ENCODE measurements at regions not wholly inside any gene's neighbourhood (a gene's known extent, or its start where the extent isn't known, plus 50 kb on each side); places are given as distances from the start of the nearest gene placed in this dataset.

DNA sequence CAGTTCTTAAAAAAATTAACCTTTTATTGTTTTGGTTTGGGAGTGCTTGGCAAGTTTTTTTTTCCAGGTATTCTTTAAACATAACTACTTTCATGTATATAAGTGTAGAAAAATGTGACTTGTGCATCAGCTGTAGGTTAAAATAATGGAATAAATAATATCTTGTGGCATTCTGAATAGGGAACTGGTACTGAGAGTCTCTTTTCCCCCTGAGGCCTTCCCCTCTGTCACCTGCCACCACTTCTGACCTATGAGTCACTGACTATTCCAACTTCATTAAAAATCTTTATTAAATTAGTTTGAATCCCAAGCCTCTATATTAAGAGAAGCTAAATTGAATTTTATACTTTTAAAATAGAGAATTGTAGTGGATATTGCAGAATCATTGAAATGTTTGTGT is 805.7 kb downstream of the METTL15 start:
- 0 out of 2 replicates have a peak, but pooled peaks cover 10% of the 10 kb centered on the region for H3F3A ChIP-seq (ENCODE audit: insufficient read depth)

DNA sequence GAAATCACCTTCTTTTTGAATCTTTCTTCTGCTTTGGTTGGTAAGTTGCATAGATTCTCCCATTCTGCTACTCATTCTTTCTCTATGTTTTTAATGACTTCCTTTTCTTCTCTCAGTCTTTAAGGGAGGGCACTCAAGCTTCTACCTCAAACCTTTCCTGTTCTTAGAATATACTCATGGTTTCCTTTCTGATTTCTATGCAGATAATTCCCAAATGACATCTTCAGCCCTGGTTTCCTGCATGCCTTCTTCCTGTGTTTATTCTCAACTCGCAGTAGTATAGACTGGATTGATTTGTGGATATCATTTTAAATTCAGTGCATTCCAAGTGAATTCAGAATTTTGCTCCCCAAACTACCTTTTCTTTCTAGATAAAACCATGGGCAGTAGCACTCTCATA is 803.6 kb downstream of the METTL15 start:
- in situ Hi-C loops (cut with MboI) = no loop called here
- Histone ChIP-seq H3K9me3 (ENCODE audit: low read depth) (no peaks in the 10 kb centered on the region), H3K27ac (no peak overlapping the region), H3K9me2 (ENCODE audit: insufficient read depth) (no peaks in the 10 kb centered on the region), H2AFZ (peak overlapping the region; percentile 63), H4K20me1 (ENCODE audit: insufficient read depth) (no peaks in the 10 kb centered on the region), H3K36me3 (ENCODE audit: low read depth) (no peaks in the 10 kb centered on the region), H3K4me1 (ENCODE audit: insufficient read depth) (peaks cover 19% of the 10 kb centered on the region; the same call in 1 of the 2 replicates), H3K9ac (no peak overlapping the region), H3K4me3 (no peak overlapping the region), H3K4me2 (ENCODE audit: unreplicated experiment) (no peak overlapping the region), H3K79me2 (ENCODE audit: insufficient read depth) (no peaks in the 10 kb centered on the region), H3F3A (ENCODE audit: insufficient read depth) (0 out of 2 replicates have a peak, but pooled peaks cover 10% of the 10 kb centered on the region), H3K27me3 (replicated peaks; ENCODE audit: insufficient read depth) (no peaks in the 10 kb centered on the region)
- no peak for DNase-seq
- WGBS, 2 experiments (ENCODE audit: low coverage in 1 of 2, low lambda C conversion rate in 2 of 2, missing lambda C conversion rate in 2 of 2) = 19 to 22% methylated on average over 1 of the region's 1 CpG
- TF ChIP-seq EZH2 (IDR thresholded peaks at IDR 0.05; ENCODE audit: insufficient read depth, poor library complexity, severe bottlenecking) = no peak
- no peak for TF ChIP-seq EZH2phosphoT487 (IDR thresholded peaks at IDR 0.05; ENCODE audit: insufficient read depth, low read depth)

More for the DNA sequence above, 805.7 kb downstream of the METTL15 start:
- H3K9me3 ChIP-seq (ENCODE audit: low read depth) = no peaks in the 10 kb centered on the region
- no peaks in the 10 kb centered on the region for H3K27me3 ChIP-seq (replicated peaks; ENCODE audit: insufficient read depth)
- TF ChIP-seq EZH2 (IDR thresholded peaks at IDR 0.05; ENCODE audit: insufficient read depth, poor library complexity, severe bottlenecking) = no peak
- TF ChIP-seq EZH2phosphoT487 (IDR thresholded peaks at IDR 0.05; ENCODE audit: insufficient read depth, low read depth) = no peak
- H3K9ac ChIP-seq = no peak overlapping the region
- no peaks in the 10 kb centered on the region for H3K36me3 ChIP-seq (ENCODE audit: low read depth)
- no peak overlapping the region for H2AFZ ChIP-seq
- no peaks in the 10 kb centered on the region for H3K79me2 ChIP-seq (ENCODE audit: insufficient read depth)
- H4K20me1 ChIP-seq (ENCODE audit: insufficient read depth) = no peaks in the 10 kb centered on the region
- peaks cover 19% of the 10 kb centered on the region; the same call in 1 of the 2 replicates for H3K4me1 ChIP-seq (ENCODE audit: insufficient read depth)
- H3K4me3 ChIP-seq = no peak overlapping the region
- no peak overlapping the region for H3K4me2 ChIP-seq (ENCODE audit: unreplicated experiment)
- no peak for DNase-seq
- in situ Hi-C loops (cut with MboI) = no loop called here
- no peak overlapping the region for H3K27ac ChIP-seq
- H3K9me2 ChIP-seq (ENCODE audit: insufficient read depth) = no peaks in the 10 kb centered on the region

DNA sequence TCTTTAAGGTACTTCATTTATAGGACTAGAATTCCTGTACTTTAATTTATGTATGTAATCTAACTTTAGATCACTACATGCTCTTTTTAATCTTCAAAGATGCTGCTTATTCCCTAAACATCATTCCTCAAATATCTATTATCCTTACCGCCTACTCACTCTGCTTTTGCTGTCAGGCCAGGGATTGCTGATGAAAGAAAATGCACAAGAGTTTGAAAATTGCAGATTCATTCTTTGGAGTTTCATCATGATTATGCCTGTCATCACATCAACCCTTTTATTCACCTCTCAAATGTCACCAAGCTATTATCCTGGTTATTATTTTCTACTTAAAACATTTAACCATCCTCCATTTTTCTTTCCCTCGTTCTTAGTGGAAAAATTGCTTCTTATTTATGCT is 802.7 kb downstream of the METTL15 start:
- Histone ChIP-seq H3K9me3 (ENCODE audit: low read depth) (no peaks in the 10 kb centered on the region), H4K20me1 (ENCODE audit: insufficient read depth) (no peaks in the 10 kb centered on the region), H3K36me3 (ENCODE audit: low read depth) (no peaks in the 10 kb centered on the region), H3K9me2 (ENCODE audit: insufficient read depth) (no peaks in the 10 kb centered on the region), H3K27me3 (replicated peaks; ENCODE audit: insufficient read depth) (no peaks in the 10 kb centered on the region), H3K4me2 (ENCODE audit: unreplicated experiment) (peak overlapping the region; percentile 3), H3K4me1 (ENCODE audit: insufficient read depth) (peaks cover 19% of the 10 kb centered on the region; the same call in 1 of the 2 replicates), H3K9ac (no peak overlapping the region), H3K27ac (peak overlapping the region; percentile 25; the same call in 1 of the 2 replicates), H3K79me2 (ENCODE audit: insufficient read depth) (no peaks in the 10 kb centered on the region), H2AFZ (peak overlapping the region; percentile 63), H3K4me3 (no peak overlapping the region), H3F3A (ENCODE audit: insufficient read depth) (0 out of 2 replicates have a peak, but pooled peaks cover 10% of the 10 kb centered on the region)
- WGBS, 2 experiments (ENCODE audit: low coverage in 1 of 2, low lambda C conversion rate in 2 of 2, missing lambda C conversion rate in 2 of 2) = 25 to 28% methylated on average over 2 of the region's 2 CpGs
- in situ Hi-C loops (cut with MboI) = no loop called here
- TF ChIP-seq EZH2 (IDR thresholded peaks at IDR 0.05; ENCODE audit: insufficient read depth, poor library complexity, severe bottlenecking) (no peak), EZH2phosphoT487 (IDR thresholded peaks at IDR 0.05; ENCODE audit: insufficient read depth, low read depth) (no peak)
- DNase-seq = peak; percentile 36

DNA sequence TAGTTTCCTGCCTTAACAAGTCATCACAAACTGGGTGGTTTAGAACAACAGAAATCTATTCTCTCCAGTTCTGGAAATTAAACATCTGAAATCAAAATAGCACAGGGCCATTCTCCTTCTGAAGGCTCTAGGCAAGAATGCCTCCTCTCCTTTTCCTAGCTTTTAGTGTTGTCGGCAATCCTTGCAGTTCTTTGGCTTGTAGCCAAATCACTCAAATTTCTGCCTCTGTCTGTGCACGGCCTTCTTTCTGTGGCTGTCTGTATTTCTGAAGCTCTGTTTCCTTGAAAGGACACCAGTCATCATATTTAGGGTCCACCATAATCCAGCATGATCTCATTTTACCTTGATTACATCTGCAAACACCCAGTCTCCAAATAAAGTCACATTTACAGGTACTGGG is 795.5 kb downstream of the METTL15 start:
- in situ Hi-C loops (cut with MboI) = no loop called here
- H3K9ac ChIP-seq = no peak overlapping the region
- TF ChIP-seq EZH2 (IDR thresholded peaks at IDR 0.05; ENCODE audit: insufficient read depth, poor library complexity, severe bottlenecking) = no peak
- TF ChIP-seq EZH2phosphoT487 (IDR thresholded peaks at IDR 0.05; ENCODE audit: insufficient read depth, low read depth) = no peak
- H3F3A ChIP-seq (ENCODE audit: insufficient read depth) = no peaks in the 10 kb centered on the region
- H3K9me3 ChIP-seq (ENCODE audit: low read depth) = no peaks in the 10 kb centered on the region
- H2AFZ ChIP-seq = no peak overlapping the region
- no peaks in the 10 kb centered on the region for H3K79me2 ChIP-seq (ENCODE audit: insufficient read depth)
- H3K9me2 ChIP-seq (ENCODE audit: insufficient read depth) = no peaks in the 10 kb centered on the region
- no peaks in the 10 kb centered on the region for H3K27me3 ChIP-seq (replicated peaks; ENCODE audit: insufficient read depth)
- no peak overlapping the region for H3K4me2 ChIP-seq (ENCODE audit: unreplicated experiment)
- H3K4me3 ChIP-seq = no peak overlapping the region
- no peak overlapping the region for H3K27ac ChIP-seq
- no peaks in the 10 kb centered on the region for H3K36me3 ChIP-seq (ENCODE audit: low read depth)
- no peak for DNase-seq
- WGBS, 2 experiments (ENCODE audit: low coverage in 1 of 2, low lambda C conversion rate in 2 of 2, missing lambda C conversion rate in 2 of 2) = 32 to 47% methylated on average over 2 of the region's 2 CpGs
- peaks cover 7% of the 10 kb centered on the region; the same call in 1 of the 2 replicates for H3K4me1 ChIP-seq (ENCODE audit: insufficient read depth)
- H4K20me1 ChIP-seq (ENCODE audit: insufficient read depth) = no peaks in the 10 kb centered on the region

DNA sequence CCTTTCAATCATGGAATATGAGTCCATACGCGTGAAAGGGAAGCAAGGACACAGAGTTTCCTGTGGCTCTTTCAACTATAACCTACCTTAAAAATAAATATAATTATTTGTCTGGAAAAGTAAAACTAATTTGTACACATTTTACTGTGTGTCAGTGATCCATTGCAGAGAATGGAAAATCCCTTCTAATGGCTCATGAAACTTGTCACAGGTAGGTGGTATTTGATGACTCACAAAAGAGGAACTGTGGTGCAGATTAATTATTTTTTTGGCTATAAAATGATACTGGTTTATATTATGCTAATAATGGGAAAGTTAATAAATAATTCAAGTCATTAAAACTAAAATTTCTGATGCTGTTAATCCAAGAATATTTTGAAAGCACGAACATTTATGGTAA is 792.2 kb downstream of the METTL15 start:
- Histone ChIP-seq H3K4me3 (no peak overlapping the region), H3K4me2 (ENCODE audit: unreplicated experiment) (no peak overlapping the region), H3K27ac (no peak overlapping the region), H3K9me2 (ENCODE audit: insufficient read depth) (no peaks in the 10 kb centered on the region), H3K9ac (no peak overlapping the region), H3K9me3 (ENCODE audit: low read depth) (no peaks in the 10 kb centered on the region), H2AFZ (0 out of 2 replicates have a peak overlapping the region, but pooled peaks have one; percentile 43), H3F3A (ENCODE audit: insufficient read depth) (no peaks in the 10 kb centered on the region), H3K79me2 (ENCODE audit: insufficient read depth) (no peaks in the 10 kb centered on the region), H3K4me1 (ENCODE audit: insufficient read depth) (peaks cover 7% of the 10 kb centered on the region; the same call in 1 of the 2 replicates), H3K27me3 (replicated peaks; ENCODE audit: insufficient read depth) (no peaks in the 10 kb centered on the region), H3K36me3 (ENCODE audit: low read depth) (no peaks in the 10 kb centered on the region), H4K20me1 (ENCODE audit: insufficient read depth) (no peaks in the 10 kb centered on the region)
- in situ Hi-C loops (cut with MboI) = no loop called here
- TF ChIP-seq EZH2phosphoT487 (IDR thresholded peaks at IDR 0.05; ENCODE audit: insufficient read depth, low read depth) = no peak
- no peak for TF ChIP-seq EZH2 (IDR thresholded peaks at IDR 0.05; ENCODE audit: insufficient read depth, poor library complexity, severe bottlenecking)
- no peak for DNase-seq
- WGBS, 2 experiments (ENCODE audit: low coverage in 1 of 2, low lambda C conversion rate in 2 of 2, missing lambda C conversion rate in 2 of 2) = 35 to 38% methylated on average over 3 of the region's 3 CpGs
